Hematopoietic multipotent progenitor cell treated with erythropoietin and hydrocortisone succinate and interleukin-3 and kit ligand, for 17 days (in vitro differentiated cells): ENCODE measurements at regions not wholly inside any gene's neighbourhood (a gene's known extent, or its start where the extent isn't known, plus 50 kb on each side); places are given as distances from the start of the nearest gene placed in this dataset.

ENCODE experiments used
- DNase-seq: peaks from one replicate; pipeline ENCODE4 v3.0.0-alpha.2; 2015; ENCODE audit warnings: low spot score

- no peak for DNase-seq
Observed at GRCh38 chr22:48207919-48208535, 1445.6 kb downstream of the TBC1D22A start.

DNA sequence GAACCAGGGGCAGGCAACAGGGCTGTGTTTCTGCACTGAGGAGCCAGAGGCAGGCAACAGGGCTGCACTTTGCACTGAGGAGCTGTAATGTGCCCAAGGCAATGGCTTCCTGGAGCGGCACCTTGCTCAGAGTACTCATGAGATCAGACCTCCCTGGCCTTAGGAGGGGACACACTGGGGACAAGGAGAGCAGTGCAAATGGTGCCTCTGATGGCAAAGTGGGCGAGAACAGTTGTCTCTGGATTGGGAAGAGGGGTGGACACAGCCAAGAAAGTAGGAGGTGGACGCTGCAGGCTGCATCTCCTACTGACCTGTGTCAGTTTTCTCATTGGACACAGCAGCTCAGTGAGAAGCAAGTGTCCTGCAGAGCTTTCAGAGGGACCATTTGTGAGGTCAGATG lies 1443.3 kb downstream of the TBC1D22A start:
- DNase-seq: no peak

- no peak for DNase-seq
Observed at GRCh38 chr22:48205161-48205560, 1442.7 kb downstream of the TBC1D22A start.

DNA sequence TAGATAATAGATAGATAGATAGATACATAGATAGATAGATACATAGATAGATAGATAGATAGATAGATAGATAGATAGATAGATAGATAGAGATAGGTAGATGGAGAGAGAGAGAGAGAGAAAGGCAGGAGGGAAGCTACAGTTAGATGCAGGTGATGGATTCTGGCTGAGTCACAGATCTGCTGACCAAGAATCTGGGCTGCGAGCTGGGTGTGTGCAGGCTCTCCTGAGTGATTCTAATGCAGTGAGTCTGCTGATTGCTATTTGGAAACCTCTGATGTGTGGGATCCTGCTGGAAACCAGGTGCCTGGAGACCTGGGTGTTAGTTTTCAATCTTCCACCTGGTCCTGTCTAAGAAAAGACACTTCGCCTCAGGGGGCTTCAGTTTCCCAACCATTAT lies 1441.8 kb downstream of the TBC1D22A start:
- no peak for DNase-seq

GRCh38 chr22:48199667-48200066 lies 1437.2 kb downstream of the TBC1D22A start:
- DNase-seq: no peak

- no peak for DNase-seq
Observed at GRCh38 chr22:48198489-48199459, 1436.3 kb downstream of the TBC1D22A start.

DNA sequence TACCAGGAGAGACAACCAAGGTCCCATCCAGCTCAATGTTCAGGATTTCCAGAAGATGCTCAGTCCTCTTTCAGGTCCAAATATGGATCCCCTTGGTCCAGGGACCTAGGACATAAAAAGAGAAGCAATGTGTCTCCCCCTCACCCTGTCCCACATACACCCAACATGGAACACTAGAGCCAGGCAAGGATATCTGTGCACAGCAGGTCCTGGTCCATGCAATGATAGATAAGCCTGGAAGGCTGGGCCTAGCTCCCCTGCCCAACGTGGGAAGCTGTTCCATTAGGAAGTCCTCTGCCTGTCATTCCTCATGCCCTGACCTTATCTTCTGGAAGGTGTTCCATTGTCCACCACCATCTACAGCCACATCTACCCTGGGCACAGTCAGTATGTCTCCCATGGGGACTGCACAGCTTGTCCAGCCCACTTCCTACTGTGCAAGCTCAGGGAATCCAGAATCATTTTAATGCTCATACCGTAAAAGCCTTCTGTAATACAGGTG lies 1434.8 kb downstream of the TBC1D22A start:
- no peak for DNase-seq

- no peak for DNase-seq
Observed at GRCh38 chr22:48192920-48193319, 1430.5 kb downstream of the TBC1D22A start.

- no peak for DNase-seq
Observed at GRCh38 chr22:48192071-48192470, 1429.6 kb downstream of the TBC1D22A start.

GRCh38 chr22:48188231-48188721 lies 1425.8 kb downstream of the TBC1D22A start:
- no peak for DNase-seq

DNA sequence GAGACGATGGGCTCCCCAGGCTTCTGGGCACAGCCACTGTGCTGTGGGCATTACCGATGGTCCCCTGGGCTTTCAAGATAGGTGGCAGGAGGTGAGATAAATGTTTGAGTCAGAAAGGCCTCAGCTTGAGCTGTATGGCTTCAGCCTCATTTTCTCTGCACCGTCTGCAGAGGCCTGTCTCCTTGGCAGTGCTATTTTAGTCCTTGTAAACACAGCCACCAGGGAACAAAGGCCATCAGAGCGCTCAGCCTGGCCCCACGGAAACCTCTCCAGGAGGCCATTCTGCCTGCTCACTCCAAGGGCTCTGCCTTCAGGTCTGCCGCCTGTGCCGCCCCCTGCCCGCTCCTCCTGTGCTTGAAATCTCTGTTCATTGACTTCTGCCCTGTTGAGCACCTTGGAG lies 1424.9 kb downstream of the TBC1D22A start:
- no peak for DNase-seq

DNA sequence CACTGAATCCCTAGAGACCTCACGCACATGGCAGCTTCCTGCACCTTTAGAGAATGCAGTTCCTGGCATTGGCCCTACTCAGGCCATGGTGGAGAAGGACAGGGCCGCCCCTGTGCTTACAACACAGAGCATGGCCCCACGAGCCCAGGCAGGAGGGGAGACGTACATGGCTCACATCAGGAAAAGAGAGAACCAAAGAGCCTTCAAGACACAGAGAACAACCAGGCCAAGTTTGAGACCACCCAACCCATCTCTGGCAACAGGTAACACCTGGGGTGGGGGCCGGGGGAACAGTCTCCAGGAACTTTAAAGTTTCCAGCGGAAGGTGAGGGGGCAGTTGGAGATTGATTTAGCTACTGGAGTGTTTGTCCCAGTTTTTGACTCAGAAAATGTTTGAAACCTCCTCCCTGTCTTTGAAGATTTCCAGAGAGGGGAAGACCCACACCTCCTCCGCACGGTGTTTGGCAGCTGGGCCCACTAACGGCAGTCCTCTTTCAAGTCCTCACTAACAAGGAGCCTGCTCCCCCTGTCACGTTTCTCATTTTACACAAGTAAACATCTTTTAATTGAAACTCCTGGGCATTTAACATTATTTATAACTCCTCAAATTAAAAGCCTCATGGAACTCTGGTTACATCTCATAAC lies 1423.8 kb downstream of the TBC1D22A start:
- DNase-seq: no peak

- DNase-seq: no peak
Observed at GRCh38 chr22:48185071-48186055, 1422.9 kb downstream of the TBC1D22A start.

DNA sequence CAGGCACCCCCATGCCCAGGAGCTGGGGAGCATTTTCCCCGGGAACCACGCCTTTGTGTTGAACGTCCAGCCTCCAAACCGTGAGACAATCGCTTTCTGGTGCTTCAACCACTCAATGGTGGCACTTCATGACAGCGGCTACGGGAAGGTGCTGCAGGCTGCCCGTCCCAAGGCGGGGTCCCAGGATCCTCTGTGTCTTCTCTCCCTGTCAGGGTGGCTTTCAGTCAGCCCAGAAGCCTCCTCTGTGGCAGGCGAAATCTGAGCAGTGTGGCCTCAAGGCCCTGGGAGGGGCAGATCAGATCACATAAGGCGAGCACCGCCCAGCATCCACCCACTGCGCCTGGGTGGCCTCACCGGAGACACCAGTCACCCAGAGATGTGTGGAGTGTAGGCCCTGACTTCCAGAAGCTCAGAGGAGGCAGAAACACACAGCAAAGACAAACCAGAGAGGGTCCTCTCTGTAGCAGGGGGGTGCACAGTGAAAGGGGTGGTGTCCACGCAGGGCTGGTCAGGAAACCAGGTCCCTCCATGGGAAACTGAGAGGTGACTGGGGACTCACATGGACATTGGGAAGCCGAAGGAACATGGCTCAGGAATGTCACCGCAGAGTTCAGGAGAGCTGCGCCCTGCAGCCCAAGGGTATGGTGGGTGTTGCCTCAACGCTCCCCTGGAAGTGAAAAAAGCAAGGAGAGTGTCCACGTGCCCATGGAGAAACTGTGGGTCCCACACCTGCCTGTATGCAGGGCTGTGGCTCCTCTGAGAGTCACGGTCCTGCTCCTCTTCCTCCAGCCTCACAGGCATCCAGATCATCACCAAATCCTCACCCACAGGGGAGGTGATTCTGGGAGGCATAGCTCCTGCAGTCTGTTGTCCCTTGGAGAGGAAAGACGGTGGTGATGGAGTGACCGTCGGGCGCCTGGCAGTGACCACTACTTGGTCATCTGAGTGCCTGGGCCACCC lies 1420.7 kb downstream of the TBC1D22A start:
- no peak for DNase-seq

- no peak for DNase-seq
Observed at GRCh38 chr22:48182031-48182430, 1419.6 kb downstream of the TBC1D22A start.

GRCh38 chr22:48181263-48181955 lies 1419.0 kb downstream of the TBC1D22A start:
- DNase-seq: no peak

DNA sequence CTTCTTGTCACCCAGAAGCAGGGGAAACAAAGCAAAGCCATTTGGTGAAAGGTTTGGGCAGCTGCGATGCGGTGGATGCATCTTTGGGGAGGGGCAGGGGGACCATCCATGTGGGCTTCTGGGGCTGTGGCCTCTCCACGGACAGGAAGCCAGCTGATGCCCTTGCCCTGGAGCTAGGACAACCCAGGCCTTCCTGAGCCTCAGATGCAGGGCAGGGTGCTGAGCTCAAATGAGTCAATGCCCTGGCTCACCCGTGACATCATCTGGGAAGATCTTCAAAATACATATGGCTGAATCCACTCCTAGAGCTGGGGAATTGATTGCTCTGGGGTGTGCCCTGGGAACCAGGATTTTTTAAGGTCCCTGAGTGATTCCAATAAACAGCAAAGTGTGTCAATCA lies 1418.2 kb downstream of the TBC1D22A start:
- DNase-seq: no peak

- DNase-seq: no peak
Observed at GRCh38 chr22:48179571-48180546, 1417.4 kb downstream of the TBC1D22A start.
